GM10248 (cell line): ENCODE measurements at regions not wholly inside any gene's neighbourhood (a gene's known extent, or its start where the extent isn't known, plus 50 kb on each side); places are given as distances from the start of the nearest gene placed in this dataset.

Experiments
- CTCF ChIA-PET: fragments of 300-600 bp; sonication (Branson Sonifier 250); formaldehyde crosslinking; extraction: SDS; loops from one replicate; lab custom pipeline; 2021; ENCODE audit warnings: antibody characterized with exemption; lab: Yijun Ruan, JAX
- POLR2A ChIA-PET: fragments of 350-650 bp; sonication (Branson Sonifier 250); formaldehyde crosslinking; extraction: SDS; loops from one replicate; lab custom pipeline; 2020; ENCODE audit warnings: antibody characterized with exemption; lab: Yijun Ruan, JAX
- DNase-seq: peaks from one replicate; pipeline ENCODE4 v3.0.0; 2012; ENCODE audit errors: extremely low spot score
- CTCF ChIP-seq: IDR thresholded peaks from 2 replicates; pipeline ENCODE4 v1.5.1; 2012; ENCODE audit warnings: mild to moderate bottlenecking, low read depth; ENCODE audit errors: extremely low read depth, missing control alignments, control extremely low read depth

DNA sequence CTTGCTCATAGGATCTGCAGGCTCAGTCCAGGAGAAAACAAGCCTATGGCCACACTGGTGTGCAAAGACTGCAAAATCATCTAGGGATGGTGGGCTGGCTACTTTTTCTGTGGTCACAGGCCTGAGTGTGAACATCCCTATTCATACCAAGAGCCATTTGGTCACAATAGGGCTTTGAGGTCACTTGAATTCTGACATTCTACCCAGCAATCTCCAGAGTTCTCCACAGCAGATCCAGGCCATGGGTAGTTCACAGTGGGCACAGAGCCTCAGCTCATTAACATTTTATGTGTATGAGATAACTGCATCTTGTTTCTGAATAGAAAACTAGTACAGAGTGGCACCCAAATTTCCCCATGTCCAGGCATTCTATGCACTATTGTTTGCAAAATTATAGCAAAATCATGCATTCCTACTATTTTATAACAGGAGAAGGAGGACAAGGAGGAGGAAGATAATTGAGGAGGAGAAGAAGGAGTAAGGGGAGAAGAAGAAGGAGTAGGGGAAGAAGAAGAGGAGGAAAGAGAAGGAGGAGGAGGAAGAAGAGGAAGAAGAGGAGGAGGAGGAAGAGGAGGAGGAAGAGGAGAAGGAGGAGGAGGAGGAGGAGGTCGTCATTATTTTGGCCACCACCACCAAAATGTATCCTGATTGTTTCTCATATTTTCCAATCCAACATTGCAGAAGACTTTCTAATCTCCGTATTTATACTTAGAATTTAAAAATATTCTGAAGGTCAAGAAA, 129.0 kb downstream of the SEMA6D start:
- ChIA-PET CTCF (no interaction called here), POLR2A (no interaction called here)
- no peak for TF ChIP-seq CTCF
- no peak for DNase-seq

GRCh38 chr15:47846876-47847275, 129.6 kb downstream of the SEMA6D start:
- POLR2A ChIA-PET: no interaction called here
- CTCF ChIA-PET: no interaction called here
- no peak for DNase-seq
- no peak for TF ChIP-seq CTCF

DNA sequence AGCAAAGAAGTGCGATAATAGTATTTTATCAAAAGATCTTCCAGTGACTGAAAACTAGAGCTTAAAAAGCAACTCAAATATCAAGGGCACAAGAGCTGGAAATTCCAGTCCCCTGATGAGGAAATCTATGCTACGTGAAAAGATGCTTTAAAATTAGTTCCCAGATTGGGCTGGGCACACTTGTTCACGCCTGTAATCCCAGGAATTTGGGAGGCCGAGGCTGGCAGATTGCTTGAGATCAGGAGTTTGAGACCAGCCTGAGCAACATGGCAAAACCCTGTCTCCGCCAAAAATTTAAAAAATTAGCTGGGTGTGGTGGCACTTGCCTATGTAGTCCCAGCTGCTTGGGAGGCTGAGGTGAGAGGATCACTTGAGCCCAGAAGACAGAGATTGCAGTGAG, 138.8 kb downstream of the SEMA6D start:
- DNase-seq: no peak
- ChIA-PET CTCF (interaction anchor here (1.0 to 2.2 kb wide), 9 partner anchors 8 to 133 kb away, joined by 3 to 10 read pairs (median 3); no protein-coding TSS in a partner anchor), POLR2A (no interaction called here)
- no peak for TF ChIP-seq CTCF

DNA sequence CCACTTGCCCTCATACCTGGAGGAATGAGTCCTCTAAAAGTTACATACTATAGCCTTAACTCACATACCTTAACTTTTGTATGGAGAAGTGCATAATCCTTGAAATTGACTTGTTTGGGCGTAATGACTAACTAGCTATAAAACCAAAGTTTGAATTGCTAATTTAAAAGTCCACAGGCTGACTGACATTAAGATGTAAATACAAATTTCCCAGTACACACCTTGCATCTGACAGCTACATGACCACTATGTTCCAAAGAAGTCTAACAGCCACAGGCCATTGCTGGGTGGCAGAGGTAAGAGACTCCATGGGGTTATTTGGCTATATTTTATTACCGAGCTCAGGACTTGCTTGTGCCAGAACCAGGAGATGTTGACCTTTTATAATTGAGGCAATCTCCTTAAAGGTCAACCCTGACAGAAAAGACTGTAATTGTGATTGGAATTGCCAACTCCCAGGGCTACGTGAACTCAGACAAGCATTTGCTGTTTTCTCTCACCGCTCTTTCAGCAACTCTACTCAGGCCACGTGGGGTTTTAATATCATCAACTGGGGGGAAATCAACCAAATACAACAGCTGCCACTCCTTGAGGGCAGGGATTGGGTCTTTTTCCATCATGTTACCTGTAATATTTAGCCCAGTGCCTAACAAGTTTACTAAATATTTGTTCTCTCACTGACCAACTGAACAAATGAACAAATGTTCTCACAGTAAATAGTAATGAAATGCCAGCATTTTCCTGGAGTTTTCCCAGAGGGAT, 139.9 kb downstream of the SEMA6D start:
- TF ChIP-seq CTCF: no peak
- POLR2A ChIA-PET: no interaction called here
- CTCF ChIA-PET: interaction anchor here (0.6 to 2.2 kb wide), 6 partner anchors 9 to 91 kb away, joined by 3 to 10 read pairs (median 4); no protein-coding TSS in a partner anchor
- no peak for DNase-seq

DNA sequence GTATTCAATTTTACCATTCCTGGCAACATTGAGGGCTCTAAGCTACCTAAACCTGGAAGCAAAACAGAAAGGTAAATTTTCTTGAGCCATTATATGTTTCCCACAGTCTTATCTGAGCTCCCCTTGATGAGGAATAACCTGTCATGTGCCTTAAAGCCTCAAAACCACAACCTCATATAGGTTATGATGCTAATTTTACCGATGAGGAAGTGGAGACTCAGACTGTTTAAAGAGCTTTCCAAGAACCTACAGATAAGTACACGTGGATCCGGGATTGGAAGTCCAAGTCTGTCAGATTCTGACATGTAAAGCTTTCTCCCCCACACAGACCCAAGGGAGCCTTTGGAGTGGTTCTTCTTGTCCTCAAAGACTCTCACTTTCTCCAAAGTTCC, 140.5 kb downstream of the SEMA6D start:
- DNase-seq: peak; percentile 14
- TF ChIP-seq CTCF: no peak
- CTCF ChIA-PET: interaction anchor here (1.3 kb wide), 1 partner anchor 17 kb away, joined by 4 read pairs; no protein-coding TSS in a partner anchor
- POLR2A ChIA-PET: no interaction called here

- ChIA-PET POLR2A (no interaction called here), CTCF (no interaction called here)
- no peak for DNase-seq
- TF ChIP-seq CTCF: no peak
Observed at GRCh38 chr15:47861111-47861903, 144.0 kb downstream of the SEMA6D start.
